HG02623 (cell line): ENCODE measurements at regions not wholly inside any gene's neighbourhood (a gene's known extent, or its start where the extent isn't known, plus 50 kb on each side); places are given as distances from the start of the nearest gene placed in this dataset.
"Not testable (repeated sequence)": the region's sequence is repeated elsewhere in the genome, so short reads cannot be mapped to it uniquely, and the experiment has no call there.

ENCODE experiments used
- ATAC-seq: cut with Tn5 transposase; IDR thresholded peaks from one replicate; pipeline ENCODE4 v1.9.1; 2021; ENCODE audit warnings: moderate library complexity; ENCODE audit not compliant: unreplicated experiment

DNA sequence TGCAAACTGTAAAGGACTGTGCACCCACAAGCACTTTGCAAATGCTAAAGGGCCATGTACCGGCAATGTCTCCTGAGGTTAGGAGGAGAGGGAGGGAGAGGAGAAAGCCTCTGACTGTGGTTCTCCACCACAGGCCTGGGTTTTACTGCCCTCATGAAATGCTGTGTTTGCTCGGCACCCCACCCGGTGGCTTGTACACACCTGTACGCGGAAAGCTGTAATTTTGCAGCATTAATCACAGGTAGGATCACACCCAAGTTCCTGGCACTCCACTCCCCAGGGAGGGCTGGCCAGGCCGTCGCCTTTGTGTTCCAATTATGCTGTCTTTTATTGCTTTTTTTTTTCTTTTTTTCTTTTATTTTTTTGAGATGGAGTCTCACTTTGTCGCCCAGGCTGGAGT is 78.5 kb upstream of the MYL10 start:
- no peak for ATAC-seq

DNA sequence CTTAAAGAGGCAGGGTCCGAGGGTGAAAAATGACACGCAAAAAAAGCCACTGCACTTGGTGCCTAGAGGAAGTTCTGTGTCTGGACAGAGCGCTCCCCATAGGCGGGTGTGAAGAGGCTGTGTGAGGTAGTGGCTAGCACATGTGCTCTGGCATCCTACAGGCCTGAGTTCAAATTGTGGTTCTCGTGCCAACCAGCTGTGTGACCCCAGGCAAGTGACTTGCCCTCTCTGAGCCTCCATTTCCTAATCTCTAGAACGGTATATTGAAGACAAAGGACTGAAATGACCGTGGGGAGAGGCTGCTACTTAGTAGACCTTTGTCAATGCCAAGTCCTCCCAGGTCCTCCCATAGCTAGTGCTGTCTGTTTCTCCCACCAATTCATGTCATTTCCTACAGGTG is 79.1 kb upstream of the MYL10 start:
- no peak for ATAC-seq

DNA sequence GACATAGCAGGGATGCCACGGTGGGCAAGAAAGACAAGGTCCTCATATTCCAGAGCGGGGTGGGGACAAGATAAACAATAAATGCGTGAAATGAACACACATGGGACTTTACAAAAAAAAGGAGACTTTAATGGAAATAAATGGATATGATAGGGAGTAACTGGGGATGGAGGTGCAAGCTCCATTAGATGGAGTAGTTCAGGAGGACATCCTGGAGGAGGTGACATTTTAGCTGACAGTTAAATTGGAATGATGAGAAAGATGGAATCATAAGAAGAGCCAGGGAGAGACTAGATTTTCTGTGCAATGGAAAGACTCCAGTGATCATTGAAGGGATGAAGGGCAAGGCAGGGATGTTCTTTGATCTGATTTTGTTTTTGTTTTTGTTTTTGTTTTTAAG is 83.6 kb upstream of the MYL10 start:
- no peak for ATAC-seq

GRCh38 chr7:101714097-101714496 is 85.0 kb upstream of the MYL10 start:
- no peak for ATAC-seq

DNA sequence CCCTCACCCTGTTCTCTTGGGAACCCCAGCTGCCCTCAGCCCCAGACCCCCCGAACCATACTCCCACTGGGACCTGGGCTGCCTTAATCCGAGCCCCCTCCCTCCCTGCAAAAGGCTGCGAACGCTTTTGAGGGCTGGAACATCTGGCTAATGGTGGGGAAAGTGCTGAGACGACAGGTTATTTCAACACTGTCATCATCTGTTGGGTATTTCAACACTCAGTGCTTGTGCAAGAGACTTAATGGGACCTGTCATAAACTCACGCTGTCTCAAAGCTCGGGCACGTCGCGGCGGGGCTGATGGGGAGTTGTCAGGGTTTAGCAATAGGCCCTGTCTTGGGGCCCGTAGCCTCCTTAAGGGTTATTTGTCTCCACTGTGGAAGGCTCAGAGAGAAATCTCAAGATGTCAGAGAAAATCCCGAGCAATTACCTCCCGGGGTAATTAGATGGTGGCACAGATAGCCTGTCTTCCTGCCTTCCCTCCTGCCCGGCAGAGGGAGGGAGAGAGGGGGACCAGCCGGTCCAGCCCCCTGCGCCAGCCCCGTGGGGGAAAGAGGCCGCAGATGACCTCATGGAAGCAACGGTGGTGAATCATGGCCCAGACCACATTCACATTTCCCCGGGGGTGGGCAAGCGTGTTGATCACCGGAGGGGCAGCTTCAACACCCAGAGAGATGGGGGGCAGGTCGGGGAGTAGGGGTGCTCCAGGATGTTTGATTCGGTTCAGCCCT is 88.7 kb upstream of the MYL10 start:
- ATAC-seq: no peak

- ATAC-seq: no peak
Measured at GRCh38 chr7:101718363-101719122, 89.4 kb upstream of the MYL10 start.

DNA sequence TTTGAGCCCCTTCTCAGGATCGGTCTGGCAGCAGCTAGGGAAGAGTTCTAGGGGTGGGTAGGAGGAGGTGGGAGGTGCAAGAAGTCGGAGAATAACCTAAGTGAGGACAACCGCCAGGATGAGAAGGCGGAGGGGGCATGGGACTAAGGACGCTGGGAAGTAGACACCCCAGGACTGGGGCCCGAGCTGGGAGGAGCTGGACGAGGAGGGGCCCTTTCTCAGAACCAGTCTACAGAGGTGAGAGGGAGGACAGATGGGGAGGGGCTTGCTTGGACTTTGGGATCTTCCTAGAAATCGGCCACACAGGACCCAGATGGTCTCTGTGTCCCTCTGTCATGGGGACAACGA is 90.0 kb upstream of the MYL10 start:
- no peak for ATAC-seq

GRCh38 chr7:101720324-101720723 is 91.2 kb upstream of the MYL10 start:
- no peak for ATAC-seq

- ATAC-seq: no peak
Measured at GRCh38 chr7:101722247-101722646, 93.2 kb upstream of the MYL10 start.

- no peak for ATAC-seq
Measured at GRCh38 chr7:101723835-101724234, 93.6 kb upstream of the CUX1 start.

DNA sequence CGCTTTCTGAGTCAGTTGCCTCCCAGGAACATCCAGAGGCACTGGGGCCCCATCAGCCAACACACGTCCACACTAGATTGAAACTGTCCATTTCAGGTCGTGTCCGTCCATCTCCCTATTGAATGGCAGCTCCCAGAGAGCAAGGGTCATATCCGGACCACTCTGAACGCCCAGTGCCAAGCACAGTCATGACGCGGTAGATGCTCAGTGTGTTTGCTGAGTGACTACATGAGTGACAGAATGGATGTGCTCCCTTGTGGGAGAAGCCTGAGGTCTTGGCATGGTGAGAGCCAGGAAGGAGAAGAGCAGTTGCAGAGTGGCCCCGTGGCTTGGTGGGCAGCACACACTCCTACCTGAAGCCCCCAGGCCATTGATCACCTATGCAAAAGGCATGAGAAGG is 92.5 kb upstream of the CUX1 start:
- ATAC-seq: no peak

DNA sequence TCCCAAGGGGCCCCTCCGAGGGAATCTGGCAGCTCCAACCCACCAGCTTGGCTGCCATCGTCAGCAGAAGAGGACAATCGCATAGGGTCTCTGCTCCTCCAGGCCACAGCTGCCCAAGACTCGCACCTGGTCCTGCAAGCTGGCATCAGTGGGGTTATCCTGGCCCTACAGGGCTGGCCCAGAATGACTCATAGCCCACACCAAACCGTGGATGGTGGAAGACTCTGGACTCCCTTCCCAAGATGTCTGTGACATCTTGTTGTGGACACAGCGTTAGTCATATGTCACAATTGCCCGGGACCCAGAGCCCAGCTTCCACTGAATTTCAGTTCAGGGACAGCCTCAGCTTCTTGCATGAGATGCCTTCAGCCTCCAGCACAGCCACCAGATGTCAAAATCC is 91.5 kb upstream of the CUX1 start:
- no peak for ATAC-seq

GRCh38 chr7:101727184-101727583 is 90.2 kb upstream of the CUX1 start:
- no peak for ATAC-seq

DNA sequence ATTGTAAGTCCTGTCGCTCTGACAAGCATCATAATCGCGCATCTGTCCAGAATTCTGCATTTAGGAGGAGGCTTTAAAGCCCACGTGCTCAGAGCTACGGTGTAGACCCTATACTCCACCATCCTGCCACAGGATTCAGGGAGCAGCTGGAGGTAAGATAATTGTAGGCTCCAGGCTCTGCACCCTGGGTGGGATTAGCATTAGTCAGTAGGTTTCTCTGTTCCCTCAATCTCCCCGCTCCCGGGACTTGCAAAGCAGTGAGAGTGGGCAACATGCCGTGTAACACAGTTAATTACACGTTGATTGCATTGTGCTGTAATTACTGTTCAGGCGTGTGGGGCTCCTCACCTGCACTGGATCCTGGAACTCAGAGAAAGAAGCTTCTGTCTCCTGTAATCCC is 89.3 kb upstream of the CUX1 start:
- ATAC-seq: no peak

DNA sequence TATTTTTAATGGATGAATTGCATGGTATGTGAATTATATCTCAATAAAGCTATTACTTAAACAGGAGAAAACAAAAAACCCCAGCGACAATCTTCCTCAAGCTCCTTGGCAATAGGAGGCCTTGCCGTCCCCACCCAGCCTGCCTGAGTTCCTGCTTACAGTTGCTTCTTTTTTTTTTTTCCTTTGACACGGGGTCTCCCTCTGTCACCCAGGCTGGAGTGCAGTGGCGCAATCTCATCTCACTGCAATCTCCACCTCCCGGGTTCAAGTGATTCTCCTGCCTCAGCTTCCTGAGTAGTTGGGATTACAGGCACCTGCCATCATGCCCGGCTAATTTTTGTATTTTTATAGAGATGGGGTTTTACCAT is 88.6 kb upstream of the CUX1 start:
- ATAC-seq: not testable (repeated sequence)

DNA sequence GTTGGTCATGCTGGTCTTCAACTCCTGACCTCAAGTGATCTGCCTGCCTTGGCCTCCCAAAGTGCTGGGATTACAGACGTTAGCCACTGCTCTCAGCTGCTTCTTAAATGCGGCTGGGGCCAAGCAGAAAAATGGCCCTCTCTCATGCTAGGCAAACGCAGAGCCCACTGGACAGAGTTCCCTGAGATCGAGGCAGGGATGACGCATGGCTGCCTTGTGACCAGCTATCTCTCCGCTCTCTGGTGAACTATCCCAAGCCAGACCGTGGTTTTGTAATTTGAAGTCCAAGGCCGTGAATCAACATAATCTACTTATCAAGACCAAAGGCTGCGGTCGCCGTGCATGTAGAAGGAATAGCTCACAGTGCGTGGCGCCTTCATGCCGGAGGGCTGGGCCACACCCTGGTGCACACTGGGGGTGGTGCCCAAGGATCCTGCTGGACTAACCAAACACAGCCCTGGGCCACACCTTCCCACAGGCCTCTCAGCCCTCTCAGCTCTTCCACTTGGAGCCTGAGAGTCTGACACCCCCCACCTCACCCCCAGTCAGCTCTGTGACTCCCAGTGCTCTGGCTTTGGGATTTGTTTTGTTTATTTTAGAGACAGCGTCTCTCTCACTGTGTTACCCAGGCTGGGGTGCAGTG is 88.1 kb upstream of the CUX1 start:
- no peak for ATAC-seq

GRCh38 chr7:101731502-101732084 is 85.8 kb upstream of the CUX1 start:
- ATAC-seq: no peak

- ATAC-seq: no peak
Measured at GRCh38 chr7:101733713-101734475, 83.5 kb upstream of the CUX1 start.

DNA sequence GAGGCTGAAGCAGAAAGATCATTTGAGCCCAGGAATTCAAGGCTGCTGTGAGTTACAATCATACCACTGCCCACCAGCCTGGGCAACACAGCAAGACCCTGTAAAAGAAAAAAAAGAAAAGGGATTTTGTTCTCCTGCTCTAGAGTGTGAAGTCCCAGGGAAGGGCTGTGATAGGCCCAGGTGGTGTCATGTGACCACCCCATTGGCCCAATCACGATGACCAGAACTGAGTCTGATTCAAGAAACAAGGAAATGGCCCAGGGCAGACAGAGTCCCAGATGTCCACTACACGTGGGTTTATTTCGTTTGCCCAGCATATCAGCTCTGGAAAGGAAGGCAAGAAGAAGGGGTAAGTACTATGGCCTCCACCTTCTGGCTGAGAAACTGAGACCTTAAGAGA is 81.3 kb upstream of the CUX1 start:
- no peak for ATAC-seq

- ATAC-seq: no peak
Measured at GRCh38 chr7:101739775-101740398, 77.5 kb upstream of the CUX1 start.
